Aorta (tissue), 5 donors: ENCODE measurements at regions not wholly inside any gene's neighbourhood (a gene's known extent, or its start where the extent isn't known, plus 50 kb on each side); places are given as distances from the start of the nearest gene placed in this dataset.

Experiments
- ATAC-seq: fragments of 200-7000 bp; cut with Tn5 transposase; one replicate; pipeline ENCODE4 v1.9.1; 2022; ENCODE audit warnings: moderate library complexity; ENCODE audit not compliant: low FRiP score
- DNase-seq, 2 donors: peaks; one replicate each; pipeline ENCODE4 v3.0.0-alpha.2; 2020
- H3K27ac ChIP-seq, 2 donors: one replicate each; pipeline ENCODE4 v1.5.1; 2013; ENCODE audit warnings: low read length in 2 of 2, mild to moderate bottlenecking in 2 of 2, moderate library complexity in 2 of 2, control low read depth in 1 of 2, inconsistent platforms in 1 of 2, low read depth in 1 of 2
- H3K27me3 ChIP-seq, 2 donors: one replicate each; pipeline ENCODE4 v1.6.1; 2013; ENCODE audit warnings: control low read depth in 1 of 2, low read length in 1 of 2, mild to moderate bottlenecking in 1 of 2, moderate library complexity in 1 of 2; ENCODE audit not compliant: insufficient read depth in 2 of 2, control insufficient read depth in 1 of 2
- H3K36me3 ChIP-seq, 2 donors: one replicate each; pipeline ENCODE4 v1.6.1; 2013; ENCODE audit warnings: control low read depth in 1 of 2, low read length in 1 of 2, mild to moderate bottlenecking in 1 of 2; ENCODE audit not compliant: insufficient read depth in 2 of 2, control insufficient read depth in 1 of 2
- H3K4me1 ChIP-seq, 2 donors: one replicate each; pipeline ENCODE4 v1.6.1; 2013; ENCODE audit warnings: low read length in 2 of 2, control low read depth in 1 of 2, mild to moderate bottlenecking in 1 of 2, moderate library complexity in 1 of 2; ENCODE audit not compliant: insufficient read depth in 2 of 2, control insufficient read depth in 1 of 2
- H3K4me3 ChIP-seq, 2 donors: one replicate each; pipeline ENCODE4 v1.5.1; 2013; ENCODE audit warnings: low read length in 2 of 2, control low read depth in 1 of 2, mild to moderate bottlenecking in 1 of 2
- H3K9me3 ChIP-seq: one replicate; pipeline ENCODE4 v1.6.1; 2013; ENCODE audit warnings: mild to moderate bottlenecking, low read length; ENCODE audit not compliant: control insufficient read depth
- WGBS, 2 donors: extraction: QIAGEN DNeasy Blood & Tissue Kit; methylation state at CpG; one replicate each; pipeline ENCODE4 v1.1.7; 2013; 5-methylcytosine and 5-hydroxymethylcytosine counted together
- intact Hi-C, 2 donors: fragments of 100-400 bp; cut with DNase I; formaldehyde crosslinking; loops; one replicate each; pipeline versions ENCODE4 v1.14.2 to v1.15.0; 2022
- donor health status: healthy with polysubstance abuse.
- donor health status: Bipolar disorder and iron deficiency.
- donor health status: DM: no; HTN: no; CAD: no.
- donor health status: DM: no; HTN: no; CAD: no.
- donor health status: DM: yes; HTN: yes; CAD: no.

- no peaks in the 10 kb centered on the region for H3K27me3 ChIP-seq
- ATAC-seq (no peak), DNase-seq (no peak)
- H3K4me3 ChIP-seq, result no peak overlapping the region
- no peaks in the 10 kb centered on the region for H3K4me1 ChIP-seq
- no peak overlapping the region for H3K27ac ChIP-seq
- intact Hi-C loops, result no loop called here
- H3K9me3 ChIP-seq, result no peaks in the 10 kb centered on the region
- no peaks in the 10 kb centered on the region for H3K36me3 ChIP-seq
Measured at GRCh38 chr14:44383636-44384035, 123.4 kb downstream of the FSCB start.

GRCh38 chr14:44379292-44379977 is 127.6 kb downstream of the FSCB start:
- WGBS, 2 donors, result 62 to 65% methylated on average over 5 of the region's 5 CpGs
- H3K4me3 ChIP-seq, result no peak overlapping the region
- ATAC-seq, result no peak

GRCh38 chr14:44374906-44375305 is 132.2 kb downstream of the FSCB start:
- Histone ChIP-seq H3K4me3 (no peak overlapping the region), H3K36me3 (no peaks in the 10 kb centered on the region), H3K9me3 (no peaks in the 10 kb centered on the region), H3K4me1 (no peaks in the 10 kb centered on the region), H3K27ac (no peak overlapping the region), H3K27me3 (no peaks in the 10 kb centered on the region)
- intact Hi-C loops, result no loop called here
- ATAC-seq, result no peak
- 70 to 77% methylated on average over 1 of the region's 1 CpG for WGBS, 2 donors
- DNase-seq, result no peak

More at GRCh38 chr14:44379292-44379977, 127.6 kb downstream of the FSCB start:
- Histone ChIP-seq H3K27me3 (no peaks in the 10 kb centered on the region), H3K36me3 (no peaks in the 10 kb centered on the region), H3K27ac (no peak overlapping the region), H3K4me1 (no peaks in the 10 kb centered on the region), H3K9me3 (no peaks in the 10 kb centered on the region)
- DNase-seq, result no peak
- intact Hi-C loops, result no loop called here

DNA sequence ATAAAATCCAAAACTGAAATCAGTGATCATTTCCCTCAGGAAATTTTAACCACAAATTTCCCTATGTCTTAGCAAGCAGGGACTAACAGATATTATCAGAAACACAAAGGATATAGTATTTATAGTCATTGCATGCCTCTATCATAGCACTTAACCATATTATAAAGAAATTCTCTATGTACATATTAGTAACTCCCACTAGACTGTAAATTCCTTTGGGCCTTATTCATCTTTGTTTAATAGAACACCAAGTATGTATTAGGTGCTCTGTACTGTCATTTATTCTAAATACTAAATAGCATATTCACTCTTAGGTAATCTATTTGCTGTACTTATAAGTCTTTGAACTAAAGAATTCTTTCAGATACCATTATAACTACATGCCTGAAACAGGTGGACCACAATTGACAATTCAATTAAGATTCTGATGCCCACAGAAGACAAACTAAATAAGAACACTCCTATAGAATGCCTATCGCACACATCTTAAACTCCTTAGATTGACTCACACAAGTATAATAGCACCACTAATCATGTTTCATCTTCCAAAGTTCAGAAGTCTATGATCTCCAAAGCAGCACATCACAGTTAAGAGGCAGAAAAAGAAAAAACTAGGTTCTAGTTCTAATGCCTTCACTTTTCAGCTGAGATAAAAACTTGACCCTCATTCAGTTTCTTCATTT is 134.1 kb downstream of the FSCB start:
- H3K4me3 ChIP-seq, result no peak overlapping the region
- intact Hi-C loops, result no loop called here
- no peaks in the 10 kb centered on the region for H3K4me1 ChIP-seq

GRCh38 chr14:44372231-44372630 is 134.9 kb downstream of the FSCB start:
- Histone ChIP-seq H3K4me3 (no peak overlapping the region), H3K36me3 (no peaks in the 10 kb centered on the region), H3K4me1 (no peaks in the 10 kb centered on the region), H3K9me3 (no peaks in the 10 kb centered on the region), H3K27ac (no peak overlapping the region), H3K27me3 (no peaks in the 10 kb centered on the region)
- ATAC-seq, result no peak
- intact Hi-C loops, result no loop called here
- DNase-seq, result no peak

More for the DNA sequence above, 134.1 kb downstream of the FSCB start:
- no peaks in the 10 kb centered on the region for H3K36me3 ChIP-seq
- 91 to 92% methylated on average over 1 of the region's 1 CpG for WGBS, 2 donors
- H3K27ac ChIP-seq, result no peak overlapping the region
- H3K27me3 ChIP-seq, result no peaks in the 10 kb centered on the region
- ATAC-seq (no peak), DNase-seq (no peak)
- H3K9me3 ChIP-seq, result no peaks in the 10 kb centered on the region

DNA sequence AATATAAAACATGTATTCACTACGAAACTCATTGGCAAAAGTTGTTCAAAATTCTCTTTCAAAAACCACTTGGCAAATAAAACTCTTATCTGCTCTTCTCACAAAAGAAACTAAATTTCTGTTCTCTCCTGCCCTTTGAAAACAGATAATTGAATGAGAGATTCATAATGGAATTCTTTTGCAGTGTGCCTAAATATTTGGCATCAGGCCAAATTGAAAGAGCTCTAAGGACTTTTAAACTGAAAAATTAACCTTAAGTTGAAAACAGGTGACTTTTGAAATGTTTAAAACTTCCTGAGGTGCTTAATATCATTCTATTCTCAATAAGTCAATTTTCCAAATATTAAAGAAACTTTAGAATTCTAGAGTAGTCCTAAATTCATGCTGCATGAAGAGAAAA is 136.4 kb downstream of the FSCB start:
- intact Hi-C loops, result no loop called here
- Histone ChIP-seq H3K9me3 (no peaks in the 10 kb centered on the region), H3K36me3 (no peaks in the 10 kb centered on the region), H3K4me3 (no peak overlapping the region), H3K27me3 (no peaks in the 10 kb centered on the region), H3K27ac (no peak overlapping the region), H3K4me1 (no peaks in the 10 kb centered on the region)
- ATAC-seq (no peak), DNase-seq (no peak)
- WGBS, 2 donors, result 28 to 42% methylated on average over 1 of the region's 1 CpG

DNA sequence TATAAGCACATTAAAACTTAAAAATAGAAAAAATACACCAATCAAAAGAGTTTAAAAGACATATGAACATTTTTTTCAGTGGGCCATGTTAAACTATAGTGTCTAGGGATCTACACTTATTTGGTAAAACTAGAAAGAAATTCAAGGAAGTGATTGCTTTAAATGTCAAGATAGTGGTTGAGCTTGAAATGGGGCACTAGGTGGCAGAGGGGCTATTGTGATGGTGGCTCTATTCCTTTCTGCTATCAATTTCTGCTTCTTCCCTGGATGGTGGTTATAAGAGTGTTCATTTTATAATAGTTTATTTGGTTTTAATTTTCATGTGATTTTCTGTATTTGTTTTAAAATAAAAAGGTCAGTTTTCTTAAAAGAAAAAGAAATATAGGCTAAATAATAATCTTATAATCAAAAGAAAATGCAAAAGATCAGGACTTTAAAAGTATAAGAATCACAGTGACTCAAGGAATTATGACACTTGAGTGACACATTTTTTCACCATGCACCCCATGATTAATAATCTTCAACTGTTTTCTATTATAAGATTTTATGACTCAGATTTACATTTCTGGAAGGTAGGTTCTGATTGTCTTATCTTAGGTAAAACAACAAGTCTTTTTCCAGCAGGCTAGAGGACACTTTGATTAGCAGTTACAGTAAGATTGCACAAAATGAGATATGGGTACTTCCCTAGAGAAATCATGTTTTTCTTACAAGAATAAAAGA is 137.5 kb downstream of the FSCB start:
- intact Hi-C loops, result no loop called here
- no peaks in the 10 kb centered on the region for H3K36me3 ChIP-seq
- no peak overlapping the region for H3K4me3 ChIP-seq
- no peaks in the 10 kb centered on the region for H3K9me3 ChIP-seq
- no peaks in the 10 kb centered on the region for H3K4me1 ChIP-seq
- no peak overlapping the region for H3K27ac ChIP-seq
- H3K27me3 ChIP-seq, result no peaks in the 10 kb centered on the region
- ATAC-seq (no peak), DNase-seq (no peak)

GRCh38 chr14:44361083-44361482 is 146.0 kb downstream of the FSCB start:
- no peaks in the 10 kb centered on the region for H3K27me3 ChIP-seq
- WGBS, 2 donors, result 78 to 79% methylated on average over 2 of the region's 2 CpGs
- H3K27ac ChIP-seq, result no peak overlapping the region
- H3K9me3 ChIP-seq, result no peaks in the 10 kb centered on the region
- intact Hi-C loops, result no loop called here
- H3K36me3 ChIP-seq, result no peaks in the 10 kb centered on the region
- ATAC-seq (no peak), DNase-seq (no peak)
- no peak overlapping the region for H3K4me3 ChIP-seq
- H3K4me1 ChIP-seq, result no peaks in the 10 kb centered on the region

- ATAC-seq, result no peak
- intact Hi-C loops, result no loop called here
Measured at GRCh38 chr14:44353805-44354204, 153.3 kb downstream of the FSCB start.

More at GRCh38 chr14:44353805-44354204, 153.3 kb downstream of the FSCB start:
- Histone ChIP-seq H3K4me3 (no peak overlapping the region), H3K36me3 (no peaks in the 10 kb centered on the region), H3K27ac (no peak overlapping the region), H3K27me3 (no peaks in the 10 kb centered on the region), H3K4me1 (no peaks in the 10 kb centered on the region), H3K9me3 (no peaks in the 10 kb centered on the region)
- WGBS, 2 donors, result 83 to 89% methylated on average over 3 of the region's 3 CpGs
- no peak for DNase-seq
